ENCODE measurements at regions not wholly inside any gene's neighbourhood (a gene's known extent, or its start where the extent isn't known, plus 50 kb on each side); places are given as distances from the start of the nearest gene placed in this dataset.

- TF ChIP-seq GATA3 (IDR thresholded peaks at IDR 0.05; ENCODE audit: low read depth, low read length) (no peak), GATA2 (IDR thresholded peaks at IDR 0.05; ENCODE audit: low read depth, low read length) (no peak)
Observed at GRCh38 chr1:29506678-29507225, 270.4 kb downstream of the PTPRU start.

All from SH-SY5Y (cell line).